ENCODE measurements at regions not wholly inside any gene's neighbourhood (a gene's known extent, or its start where the extent isn't known, plus 50 kb on each side); places are given as distances from the start of the nearest gene placed in this dataset.
"Not testable (repeated sequence)": the region's sequence is repeated elsewhere in the genome, so short reads cannot be mapped to it uniquely, and the experiment has no call there.

DNA sequence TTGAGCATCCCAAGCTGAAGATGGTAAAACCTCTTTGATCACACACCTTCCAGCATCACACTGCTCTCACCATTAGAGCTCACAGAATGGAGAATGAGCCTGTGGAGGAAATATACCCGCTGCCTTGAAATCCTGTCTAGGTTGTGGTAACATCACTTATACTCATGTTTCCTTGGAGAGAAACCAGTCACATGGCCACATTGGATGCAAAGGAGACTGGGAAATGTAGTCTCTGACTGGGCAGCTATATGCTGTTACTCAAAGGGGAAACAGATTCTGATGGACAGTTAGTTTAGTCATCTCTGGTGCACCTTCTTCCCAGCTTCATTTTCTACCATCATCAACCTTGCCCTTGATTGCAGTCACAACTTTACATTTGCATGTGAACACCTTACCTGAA lies 286.3 kb downstream of the ANKRD50 start:
- no peak for DNase-seq (ENCODE audit: low read depth in 2 of 2)

GRCh38 chr4:124427095-124427767 lies 285.3 kb downstream of the ANKRD50 start:
- DNase-seq (ENCODE audit: low read depth in 2 of 2), result no peak

DNA sequence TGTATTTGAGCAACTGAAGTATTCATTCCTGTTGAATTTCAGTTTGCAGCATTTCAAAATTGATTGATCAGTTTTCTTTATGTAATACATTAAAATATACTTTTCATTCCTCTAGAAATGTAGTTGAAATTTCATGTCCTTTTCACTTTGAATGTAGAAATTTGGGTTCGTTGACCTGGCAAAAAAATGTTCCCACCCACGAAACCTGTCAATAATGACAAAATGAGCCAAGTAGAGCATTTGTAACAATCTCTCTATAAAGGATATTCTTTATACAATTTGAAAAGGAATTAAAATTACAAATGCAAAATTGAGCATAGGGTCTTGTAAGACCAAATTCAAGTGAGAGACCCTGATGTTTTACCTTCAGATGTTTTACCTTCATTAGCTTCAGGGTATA lies 283.9 kb downstream of the ANKRD50 start:
- DNase-seq (ENCODE audit: low read depth in 2 of 2), result no peak

GRCh38 chr4:124429746-124430250 lies 282.7 kb downstream of the ANKRD50 start:
- no peak for DNase-seq (ENCODE audit: low read depth in 2 of 2)

- DNase-seq (ENCODE audit: low read depth in 2 of 2), result no peak
These were observed 280.8 kb downstream of the ANKRD50 start for GRCh38 chr4:124431653-124432192.

DNA sequence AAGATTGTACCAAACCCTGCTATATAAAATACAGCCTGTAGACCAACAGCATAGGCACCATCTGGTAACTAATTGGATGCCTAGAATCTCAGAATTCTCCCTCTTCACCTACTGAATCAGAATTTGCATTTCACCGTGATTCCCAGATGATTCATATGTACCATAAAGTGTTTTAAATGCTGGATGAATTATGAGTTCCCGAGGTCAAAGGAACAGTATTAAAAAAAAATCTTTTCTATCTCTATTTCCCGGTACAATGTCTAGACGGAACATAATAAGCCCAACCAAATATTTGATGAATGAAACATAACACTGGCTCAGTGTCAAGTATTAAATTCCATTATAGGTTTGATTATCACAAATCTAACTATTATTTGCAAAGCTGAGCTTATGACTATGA lies 280.0 kb downstream of the ANKRD50 start:
- no peak for DNase-seq (ENCODE audit: low read depth in 2 of 2)

DNA sequence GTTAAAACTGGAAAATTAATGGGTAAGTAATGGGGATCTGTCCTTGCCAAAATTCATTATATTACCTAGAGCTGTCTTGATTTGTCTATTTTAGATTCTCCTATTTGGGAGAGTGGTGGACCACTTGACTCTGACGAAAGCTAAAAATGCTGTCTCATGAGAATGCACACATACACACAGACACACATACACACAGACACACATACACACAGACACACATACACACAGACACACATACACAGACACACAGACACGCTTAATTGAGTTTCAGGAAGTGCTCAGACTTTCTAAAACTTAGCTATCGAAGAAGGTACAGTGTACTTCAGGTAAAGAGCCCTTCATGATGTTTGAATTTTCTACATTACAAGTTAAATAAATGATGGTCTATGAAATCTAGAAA lies 279.5 kb downstream of the ANKRD50 start:
- no peak for DNase-seq (ENCODE audit: low read depth in 2 of 2)

DNA sequence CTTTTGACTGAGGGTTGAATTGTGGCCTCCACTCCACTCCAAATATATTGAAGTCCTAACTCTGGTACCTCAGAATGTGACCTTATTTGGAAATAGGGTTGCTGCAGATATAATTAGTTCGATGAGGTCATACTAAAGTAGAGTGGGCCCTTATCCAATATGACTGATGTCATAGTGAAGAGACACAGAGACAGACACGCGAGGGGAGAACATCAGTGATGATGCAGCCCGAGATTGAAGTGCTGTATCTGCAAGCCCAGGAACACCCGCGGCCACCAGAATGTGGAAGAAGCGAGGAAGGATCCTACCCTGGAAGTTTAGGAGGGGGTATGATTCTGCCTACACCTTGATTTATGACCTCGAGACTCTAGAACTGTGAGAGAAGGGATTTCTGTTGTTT lies 279.0 kb downstream of the ANKRD50 start:
- no peak for DNase-seq (ENCODE audit: low read depth in 2 of 2)

DNA sequence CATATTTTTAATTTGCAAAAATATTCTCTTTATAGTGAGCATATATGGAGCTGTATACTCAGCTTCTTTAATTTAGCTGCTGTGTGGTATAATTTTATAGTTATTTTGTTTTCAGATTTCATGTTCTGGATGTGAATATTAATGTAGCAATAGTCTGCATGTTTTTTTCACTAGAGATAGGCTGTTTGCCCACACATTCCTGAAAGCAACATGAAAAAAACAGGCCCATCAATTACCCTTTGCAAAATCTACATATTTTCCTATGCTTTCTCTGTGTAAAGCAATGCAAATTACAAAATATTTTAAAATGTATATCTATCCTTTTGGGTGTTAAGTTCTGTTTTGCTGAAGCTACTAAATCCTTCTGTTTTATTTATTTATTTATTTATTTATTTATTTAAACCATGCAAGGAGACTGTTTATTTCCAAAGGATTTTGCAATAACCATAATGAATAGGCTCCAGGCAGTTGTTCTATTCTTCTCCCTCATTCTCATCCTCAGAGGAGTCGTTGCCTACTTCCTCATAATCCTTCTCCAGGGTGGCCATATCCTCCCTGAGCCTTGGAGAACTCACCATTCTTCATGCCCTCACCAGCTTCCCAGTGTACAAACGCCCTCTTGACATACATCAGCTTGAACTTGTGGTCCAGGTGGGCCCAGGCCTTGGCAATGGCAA lies 277.1 kb downstream of the ANKRD50 start:
- DNase-seq (ENCODE audit: low read depth in 2 of 2), result no peak

DNA sequence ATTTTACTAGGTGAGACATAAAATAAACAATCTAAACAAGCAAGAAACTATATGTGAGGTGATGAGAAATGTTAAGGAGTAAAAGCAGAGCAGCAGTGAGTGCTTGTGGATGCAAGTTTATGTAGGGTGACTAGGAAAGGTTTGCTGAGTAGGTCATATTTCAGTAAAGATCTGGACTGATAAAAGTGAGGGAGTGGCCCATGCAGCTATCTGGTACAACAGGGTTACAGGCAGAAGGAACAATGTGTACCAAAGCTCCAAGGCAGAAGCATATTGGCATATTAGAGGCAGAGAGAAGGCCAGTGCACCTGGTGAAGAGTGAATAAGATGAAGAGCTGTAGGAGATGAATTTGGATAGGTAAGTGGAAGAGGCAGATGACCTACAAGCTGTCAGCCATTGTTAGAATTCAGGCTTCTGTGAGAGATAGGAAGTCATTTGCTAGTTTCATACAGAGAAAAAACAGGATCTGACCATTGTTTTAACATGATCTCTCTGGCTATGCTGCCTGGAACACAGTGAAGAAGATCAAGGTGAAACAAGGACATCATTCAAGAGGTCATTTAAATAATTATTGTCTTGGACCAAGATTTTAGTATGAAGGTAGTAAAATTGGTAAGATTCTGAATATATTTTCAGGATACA lies 274.6 kb downstream of the ANKRD50 start:
- no peak for DNase-seq (ENCODE audit: low read depth in 2 of 2)

GRCh38 chr4:124445071-124445470 lies 267.5 kb downstream of the ANKRD50 start:
- DNase-seq (ENCODE audit: low read depth in 2 of 2), result no peak

DNA sequence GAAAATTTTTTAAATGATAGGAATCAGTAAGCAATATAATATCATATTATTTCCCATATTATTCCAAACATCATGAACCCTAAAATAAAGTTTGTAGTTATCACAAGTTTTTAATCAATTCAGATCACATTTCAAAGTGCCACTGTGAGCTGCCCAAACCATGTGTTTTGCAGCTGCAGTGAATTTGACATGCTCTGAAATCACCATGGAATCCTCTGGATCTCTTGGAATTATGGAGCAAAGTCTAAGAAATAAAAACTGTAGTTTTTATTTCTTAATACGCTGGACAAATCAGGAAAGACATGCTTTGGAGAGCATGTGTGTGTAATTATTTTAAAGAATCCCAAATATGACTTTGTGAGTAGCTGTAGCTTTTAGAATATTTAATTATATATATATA lies 262.7 kb downstream of the ANKRD50 start:
- DNase-seq (ENCODE audit: low read depth in 2 of 2), result no peak

- DNase-seq (ENCODE audit: low read depth in 2 of 2), result no peak
These were observed 261.7 kb downstream of the ANKRD50 start for GRCh38 chr4:124450851-124451250.

DNA sequence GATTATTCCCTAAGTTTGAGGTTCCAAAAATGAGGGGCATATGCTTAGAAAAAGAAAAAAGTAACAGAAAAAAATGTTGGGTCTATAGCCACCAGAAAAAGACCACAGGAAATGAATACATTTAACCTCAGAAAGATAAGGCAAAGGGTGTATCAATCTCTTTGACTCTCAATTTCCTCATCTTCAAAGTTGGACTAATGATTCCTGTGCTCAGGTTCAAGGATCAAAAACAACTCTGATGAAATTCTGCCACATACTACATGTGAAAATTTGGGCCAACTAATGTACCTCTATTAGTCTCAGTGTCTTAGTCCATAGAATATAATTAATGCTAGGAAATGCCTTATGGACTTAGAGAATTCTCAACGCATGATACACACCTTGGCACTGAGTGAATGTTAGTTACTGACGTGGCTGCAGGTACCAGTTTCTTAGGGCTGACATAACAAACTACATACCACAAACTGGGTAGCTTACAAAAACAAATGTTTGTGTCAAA lies 257.7 kb downstream of the ANKRD50 start:
- DNase-seq (ENCODE audit: low read depth in 2 of 2), result no peak

DNA sequence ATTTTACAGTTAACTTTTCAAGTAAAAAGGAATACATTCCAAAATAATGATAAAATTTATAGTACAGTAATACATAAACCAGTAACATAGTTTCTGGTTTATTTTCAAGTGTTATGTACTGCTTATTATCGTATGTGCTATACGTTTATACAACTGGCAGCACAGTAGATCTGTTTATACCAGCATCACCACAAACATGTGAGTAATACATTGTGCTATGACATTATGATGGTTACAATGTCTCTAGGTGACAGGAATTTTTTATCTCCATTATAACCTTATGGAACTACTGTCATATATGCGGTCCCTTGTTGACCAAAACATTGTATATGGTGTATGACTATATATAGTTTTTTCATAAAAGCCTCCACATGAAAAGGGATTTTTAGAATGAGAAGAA lies 256.9 kb downstream of the ANKRD50 start:
- DNase-seq (ENCODE audit: low read depth in 2 of 2), result no peak

- no peak for DNase-seq (ENCODE audit: low read depth in 2 of 2)
These were observed 253.2 kb downstream of the ANKRD50 start for GRCh38 chr4:124459196-124459940.

DNA sequence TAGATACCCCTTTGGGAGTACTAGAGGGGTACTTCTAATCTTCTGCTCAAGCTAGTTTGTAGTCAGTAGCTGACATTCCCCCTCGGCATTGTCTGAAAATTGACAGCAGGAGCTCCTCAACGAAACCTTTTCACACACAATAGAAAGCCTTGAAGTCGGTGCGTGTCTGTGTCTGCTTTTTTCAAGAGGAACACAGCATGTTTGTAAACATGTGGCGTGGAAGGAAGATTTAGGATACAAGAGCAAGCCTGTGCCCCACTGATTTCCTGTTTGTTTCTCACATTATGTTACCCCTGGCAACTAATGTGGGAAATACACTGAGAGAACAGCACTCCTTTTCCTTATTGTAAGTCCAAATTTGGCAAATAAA lies 252.6 kb downstream of the ANKRD50 start:
- no peak for DNase-seq (ENCODE audit: low read depth in 2 of 2)

DNA sequence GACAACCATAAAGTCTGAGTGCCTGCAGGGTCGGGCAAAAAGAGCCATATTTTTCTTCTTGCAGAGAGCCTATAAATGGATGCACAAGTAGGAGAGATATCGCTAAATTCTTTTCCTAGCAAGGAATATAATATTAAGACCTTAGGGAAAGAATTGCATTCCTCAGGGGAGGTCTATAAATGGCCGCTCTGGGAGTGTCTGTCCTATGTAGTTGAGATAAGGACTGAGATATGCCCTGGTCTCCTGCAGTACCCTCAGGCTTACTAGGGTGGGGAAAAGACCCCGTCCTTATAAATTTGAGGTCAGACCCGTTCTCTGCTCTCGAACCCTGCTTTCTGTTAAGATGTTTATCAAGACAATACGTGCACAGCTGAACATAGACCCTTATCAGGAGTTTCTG lies 250.9 kb downstream of the ANKRD50 start:
- DNase-seq (ENCODE audit: low read depth in 2 of 2), result not testable (repeated sequence)

DNA sequence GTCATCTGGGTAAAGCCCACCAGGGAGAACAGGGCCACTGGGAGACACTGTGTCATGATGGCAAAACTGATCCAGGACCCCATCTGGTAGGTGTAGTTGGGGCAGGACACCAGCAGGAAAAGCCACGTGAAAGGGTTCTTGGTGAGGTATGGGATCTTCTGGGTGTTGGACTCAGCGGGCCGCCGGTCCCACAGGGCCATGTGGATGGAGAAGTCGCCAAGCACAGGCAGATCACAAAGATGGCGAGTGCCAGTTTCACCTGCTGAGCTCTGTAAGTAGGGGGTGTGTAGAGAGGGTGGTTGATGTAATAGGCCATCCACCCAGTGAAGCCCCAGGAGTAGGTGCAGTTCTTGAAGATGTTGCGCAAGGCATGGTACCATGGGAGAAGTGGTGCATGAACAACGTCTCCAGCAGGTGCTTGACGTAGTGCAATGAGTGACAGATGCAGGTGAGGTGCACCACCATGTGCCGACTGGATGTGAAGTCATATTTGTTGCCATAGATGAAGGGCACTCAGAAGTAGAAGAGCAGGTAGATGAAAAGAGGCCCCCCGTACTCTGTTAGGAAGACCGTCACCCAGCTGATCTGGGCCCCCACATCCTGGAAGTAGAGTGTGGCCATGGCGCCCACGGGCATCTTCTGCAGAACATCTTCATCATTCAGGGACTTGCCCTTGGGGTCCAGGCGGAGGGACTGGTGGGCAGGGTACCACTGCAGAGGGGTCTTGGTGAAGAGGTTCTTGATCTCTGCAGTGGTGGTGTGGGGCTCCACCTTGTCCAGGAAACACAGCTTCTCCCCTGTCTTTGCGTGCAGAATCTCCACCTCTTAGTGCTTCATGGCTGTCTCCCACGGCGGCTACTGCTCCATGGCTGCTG lies 249.3 kb downstream of the ANKRD50 start:
- DNase-seq (ENCODE audit: low read depth in 2 of 2), result no peak

DNA sequence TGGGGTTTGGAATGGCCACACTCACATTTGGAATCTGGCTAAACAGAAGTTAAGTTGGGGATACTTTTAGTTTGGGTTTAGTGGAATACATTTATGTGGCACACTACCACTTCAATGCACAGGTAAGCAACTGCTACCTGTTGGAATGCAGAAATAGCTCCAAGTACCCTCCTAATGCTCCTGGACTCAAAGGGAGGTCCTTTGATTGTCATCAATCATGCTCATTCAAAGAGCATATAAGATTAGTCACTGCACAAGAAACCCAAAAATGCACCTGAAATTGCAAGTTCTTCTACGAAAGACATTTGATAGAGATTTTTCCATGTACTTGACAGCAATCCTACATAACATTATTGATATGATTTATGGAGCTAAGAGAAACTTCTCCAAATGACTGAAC lies 247.7 kb downstream of the ANKRD50 start:
- DNase-seq (ENCODE audit: low read depth in 2 of 2), result no peak

DNA sequence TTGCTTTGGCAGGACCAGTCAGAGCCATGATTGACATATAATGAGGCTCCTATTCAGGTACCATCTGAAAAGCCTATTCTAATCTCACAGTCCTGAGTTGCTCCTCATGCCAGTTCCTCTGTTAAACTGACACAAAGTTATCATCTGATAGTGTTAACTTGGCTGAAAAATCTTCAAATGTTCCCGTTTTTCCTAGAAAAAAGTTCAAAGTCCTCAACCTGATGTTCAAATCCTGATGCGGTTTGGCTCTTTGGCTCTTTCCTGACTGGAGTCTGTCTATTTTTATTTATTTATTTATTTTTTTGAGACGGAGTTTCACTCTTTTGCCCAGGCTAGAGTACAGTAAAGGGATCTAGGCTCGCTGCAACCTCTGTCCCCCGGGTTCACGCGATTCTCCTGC lies 244.2 kb downstream of the ANKRD50 start:
- DNase-seq (ENCODE audit: low read depth in 2 of 2), result no peak

All from stimulated activated CD4-positive, alpha-beta T cell treated with anti-CD3 and anti-CD28 coated beads, Interleukin-1b, Interleukin-23, amount 100 ng/mL, for 4 hours (primary cell).